H54 (cell line): ENCODE measurements at regions not wholly inside any gene's neighbourhood (a gene's known extent, or its start where the extent isn't known, plus 50 kb on each side); places are given as distances from the start of the nearest gene placed in this dataset.

Source experiments
- DNase-seq: peaks from one replicate; pipeline ENCODE4 v3.0.0; 2011; ENCODE audit warnings: low spot score, mixed read lengths; ENCODE audit not compliant: insufficient read length
- FAIRE-seq: peaks from 3 replicates; lab custom pipeline; 2011; peaks lifted over from hg19 to GRCh38; lab: Jason Lieb, UNC
- POLR2A ChIP-seq: IDR thresholded peaks from 2 replicates; pipeline ENCODE4 v1.6.1; 2011; ENCODE audit warnings: low read depth, mild to moderate bottlenecking, low read length

GRCh38 chr14:29461506-29461905 lies 466.1 kb downstream of the PRKD1 start:
- TF ChIP-seq POLR2A, result no peak
- FAIRE-seq (no peak), DNase-seq (no peak)

DNA sequence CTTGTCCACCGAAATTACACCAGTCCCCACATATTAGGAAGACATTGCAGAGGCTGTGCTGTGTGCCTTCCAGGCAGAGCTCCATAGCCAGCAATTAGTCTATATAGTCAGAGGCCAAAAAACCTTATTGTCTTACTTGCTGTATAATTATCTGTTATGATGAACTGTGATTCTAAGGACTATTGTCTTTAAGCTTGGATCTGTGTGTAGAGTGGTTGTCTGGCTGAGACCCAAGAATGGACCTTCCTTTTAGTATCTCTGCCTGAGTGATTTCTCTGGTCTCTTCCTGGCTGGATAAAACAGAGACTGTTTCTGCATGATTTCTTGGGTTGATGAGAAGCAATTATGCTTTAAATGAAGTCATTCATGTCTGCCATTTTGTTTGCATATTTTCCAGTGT lies 465.3 kb downstream of the PRKD1 start:
- no peak for DNase-seq
- FAIRE-seq, result no peak
- TF ChIP-seq POLR2A, result no peak

DNA sequence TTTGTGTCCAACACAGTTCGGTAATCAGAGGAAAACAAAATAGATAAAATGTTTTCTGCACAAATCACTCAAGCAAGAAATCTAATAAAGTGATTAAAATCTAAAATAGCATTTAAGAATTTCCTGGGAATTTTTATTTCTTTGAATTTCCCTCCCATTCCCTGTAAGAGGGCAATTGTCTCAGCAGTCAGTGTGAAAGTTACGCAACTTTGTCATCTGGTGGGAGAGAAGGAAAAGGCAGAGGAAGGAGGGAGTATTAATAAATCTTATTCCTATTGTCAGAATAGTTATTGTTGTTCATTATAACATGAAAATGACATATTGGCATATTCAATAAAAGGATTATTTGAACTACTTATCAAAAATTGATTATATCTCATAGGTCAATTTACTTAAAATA lies 464.9 kb downstream of the PRKD1 start:
- no peak for TF ChIP-seq POLR2A
- DNase-seq (no peak), FAIRE-seq (no peak)

DNA sequence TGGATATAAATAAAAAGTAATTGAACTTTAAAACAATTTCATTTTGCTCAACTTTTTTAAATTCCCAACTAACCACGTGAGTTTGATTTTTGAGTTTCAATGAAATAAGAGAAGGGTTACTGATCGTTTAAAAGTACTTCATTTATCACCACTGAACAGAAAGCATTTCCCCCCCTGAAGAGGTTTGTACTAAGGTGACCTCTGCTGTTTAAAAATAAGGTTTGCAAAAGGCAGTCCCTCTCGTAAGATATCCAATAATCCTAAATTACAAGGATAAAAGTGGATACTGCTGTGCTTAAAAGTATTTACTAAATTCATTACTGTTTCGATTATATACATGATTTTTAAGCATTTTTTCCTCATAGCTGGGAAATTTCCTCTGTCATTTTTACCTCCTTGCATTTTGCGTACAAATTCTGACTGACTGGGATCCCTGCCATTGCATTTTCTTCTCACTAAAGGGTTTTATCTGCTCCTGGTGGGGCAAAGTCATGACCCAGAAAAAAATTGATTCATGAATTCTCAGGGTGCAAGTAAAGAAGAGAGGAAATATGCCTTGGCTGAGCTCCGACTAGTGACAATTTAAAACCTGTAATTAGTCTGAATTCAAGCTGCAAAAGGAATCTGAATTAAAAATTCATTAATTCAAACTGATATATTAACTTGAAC lies 463.8 kb downstream of the PRKD1 start:
- DNase-seq (no peak), FAIRE-seq (no peak)
- no peak for TF ChIP-seq POLR2A

GRCh38 chr14:29465095-29465494 lies 462.6 kb downstream of the PRKD1 start:
- FAIRE-seq, result no peak
- no peak for DNase-seq
- TF ChIP-seq POLR2A, result no peak

GRCh38 chr14:29475641-29476040 lies 452.0 kb downstream of the PRKD1 start:
- DNase-seq, result no peak

GRCh38 chr14:29486132-29486531 lies 441.5 kb downstream of the PRKD1 start:
- DNase-seq, result no peak
- no peak for FAIRE-seq
- no peak for TF ChIP-seq POLR2A

More at GRCh38 chr14:29475641-29476040, 452.0 kb downstream of the PRKD1 start:
- TF ChIP-seq POLR2A, result no peak
- FAIRE-seq, result no peak

- FAIRE-seq (no peak), DNase-seq (no peak)
- TF ChIP-seq POLR2A, result no peak
Measured at GRCh38 chr14:29489911-29490425, 437.7 kb downstream of the PRKD1 start.

DNA sequence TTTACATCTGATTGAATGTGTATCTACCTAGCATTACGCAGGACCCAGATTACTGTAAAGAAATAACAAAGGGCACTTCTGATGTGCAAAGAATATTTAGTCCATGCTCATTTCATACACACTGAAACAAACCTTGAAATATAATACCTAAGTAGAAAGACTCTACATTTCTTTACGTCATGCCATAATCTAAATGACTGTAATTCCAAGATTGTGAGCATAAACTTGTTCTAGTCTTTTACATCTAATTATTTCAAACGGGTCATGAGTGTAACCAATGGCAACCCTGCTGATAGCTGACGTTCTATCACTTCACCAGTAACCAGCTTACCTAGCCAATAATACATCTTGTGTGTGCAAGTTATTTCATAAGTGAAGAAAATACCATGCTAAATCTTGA lies 433.8 kb downstream of the PRKD1 start:
- DNase-seq, result no peak
- no peak for TF ChIP-seq POLR2A
- FAIRE-seq, result no peak

- TF ChIP-seq POLR2A, result no peak
- FAIRE-seq (no peak), DNase-seq (no peak)
Measured at GRCh38 chr14:29494312-29494711, 433.3 kb downstream of the PRKD1 start.

DNA sequence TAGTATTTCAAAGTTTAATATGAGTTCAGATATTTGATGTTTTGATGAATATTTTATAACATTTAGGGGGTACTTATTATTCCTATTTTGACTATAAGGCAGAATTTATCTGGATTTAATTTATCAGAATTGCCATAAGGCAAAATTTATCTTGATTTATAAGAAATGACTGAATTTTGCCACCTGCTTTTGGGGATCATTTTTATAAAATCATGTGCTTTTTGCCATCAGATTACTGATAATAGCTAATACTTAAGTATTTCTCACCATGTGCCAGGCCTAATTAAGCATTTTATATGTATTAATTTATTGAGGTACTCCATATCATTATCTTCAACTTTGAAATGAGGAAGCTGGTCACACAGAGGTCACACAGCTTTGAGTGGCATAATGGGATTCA lies 423.7 kb downstream of the PRKD1 start:
- FAIRE-seq, result no peak
- no peak for TF ChIP-seq POLR2A
- no peak for DNase-seq

GRCh38 chr14:29518335-29518734 lies 409.3 kb downstream of the PRKD1 start:
- no peak for TF ChIP-seq POLR2A
- no peak for DNase-seq
- FAIRE-seq, result no peak

DNA sequence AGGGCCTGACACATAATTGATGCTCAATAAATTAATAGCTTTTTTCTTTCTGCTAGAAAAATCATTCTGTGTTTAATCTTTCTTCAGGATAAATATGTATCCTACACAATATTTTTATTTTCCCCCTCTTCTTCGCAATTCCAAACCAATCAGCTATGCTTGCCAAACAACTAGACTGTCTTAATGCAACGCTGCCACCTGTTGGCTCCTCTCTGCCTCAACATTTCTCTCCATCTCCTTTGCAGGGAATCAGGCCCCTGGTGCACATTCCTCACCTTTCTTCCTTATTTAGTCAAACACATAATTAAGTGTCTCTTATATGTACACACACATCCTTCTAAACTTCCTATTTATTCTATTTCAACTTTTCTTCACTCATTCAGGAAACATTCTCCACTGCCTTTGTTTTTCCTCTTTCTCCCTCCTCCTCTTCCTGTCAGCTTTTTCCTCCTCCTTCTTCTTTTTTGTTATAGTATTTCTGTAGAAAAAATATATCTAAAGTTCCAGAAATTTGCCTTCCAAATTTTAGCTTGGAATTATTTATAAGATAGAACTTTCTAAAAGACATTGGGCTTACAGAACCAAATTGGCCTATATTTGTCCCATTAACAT lies 406.0 kb downstream of the PRKD1 start:
- no peak for TF ChIP-seq POLR2A
- DNase-seq (no peak), FAIRE-seq (no peak)
